ENCODE measurements at regions not wholly inside any gene's neighbourhood (a gene's known extent, or its start where the extent isn't known, plus 50 kb on each side); places are given as distances from the start of the nearest gene placed in this dataset.

DNA sequence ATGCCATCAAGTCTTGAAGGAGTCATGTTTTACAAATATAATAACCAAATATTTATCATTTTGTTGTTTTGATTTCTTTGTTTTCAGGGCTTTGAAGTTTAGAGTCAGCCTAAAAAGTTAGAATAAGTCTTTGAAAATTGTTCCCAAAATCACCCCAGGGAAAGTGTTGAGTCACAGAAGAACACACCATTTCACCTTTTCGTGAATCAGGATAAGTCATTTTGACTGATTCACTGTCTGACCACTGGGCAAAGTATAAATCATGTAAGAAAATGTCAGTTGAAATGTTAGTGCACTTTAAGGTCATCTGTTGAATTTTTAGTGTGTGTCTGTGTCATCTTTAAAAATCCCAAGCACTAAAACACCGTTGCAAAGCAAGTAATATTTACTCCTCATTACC lies 1320.1 kb downstream of the RPA4 start:
- TF ChIP-seq, protein P1, sequence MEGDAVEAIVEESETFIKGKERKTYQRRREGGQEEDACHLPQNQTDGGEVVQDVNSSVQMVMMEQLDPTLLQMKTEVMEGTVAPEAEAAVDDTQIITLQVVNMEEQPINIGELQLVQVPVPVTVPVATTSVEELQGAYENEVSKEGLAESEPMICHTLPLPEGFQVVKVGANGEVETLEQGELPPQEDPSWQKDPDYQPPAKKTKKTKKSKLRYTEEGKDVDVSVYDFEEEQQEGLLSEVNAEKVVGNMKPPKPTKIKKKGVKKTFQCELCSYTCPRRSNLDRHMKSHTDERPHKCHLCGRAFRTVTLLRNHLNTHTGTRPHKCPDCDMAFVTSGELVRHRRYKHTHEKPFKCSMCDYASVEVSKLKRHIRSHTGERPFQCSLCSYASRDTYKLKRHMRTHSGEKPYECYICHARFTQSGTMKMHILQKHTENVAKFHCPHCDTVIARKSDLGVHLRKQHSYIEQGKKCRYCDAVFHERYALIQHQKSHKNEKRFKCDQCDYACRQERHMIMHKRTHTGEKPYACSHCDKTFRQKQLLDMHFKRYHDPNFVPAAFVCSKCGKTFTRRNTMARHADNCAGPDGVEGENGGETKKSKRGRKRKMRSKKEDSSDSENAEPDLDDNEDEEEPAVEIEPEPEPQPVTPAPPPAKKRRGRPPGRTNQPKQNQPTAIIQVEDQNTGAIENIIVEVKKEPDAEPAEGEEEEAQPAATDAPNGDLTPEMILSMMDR (IDR thresholded peaks at IDR 0.05), result no peak
- TF ChIP-seq POLR2A (IDR thresholded peaks at IDR 0.05), result no peak
